KMS-11 (cell line): ENCODE measurements at regions not wholly inside any gene's neighbourhood (a gene's known extent, or its start where the extent isn't known, plus 50 kb on each side); places are given as distances from the start of the nearest gene placed in this dataset.

Source experiments
- H2AFZ ChIP-seq: fragments of 200-600 bp; sonication (generic); 2 replicates; pipeline ENCODE4 v1.6.1; 2016; ENCODE audit warnings: antibody characterized with exemption, mixed run types, low read depth
- H3K27ac ChIP-seq: fragments of 200-600 bp; sonication (generic); 2 replicates; pipeline ENCODE4 v1.6.1; 2016; ENCODE audit warnings: mild to moderate bottlenecking, mixed run types
- H3K27me3 ChIP-seq: fragments of 200-600 bp; sonication (generic); 2 replicates; pipeline ENCODE4 v1.6.1; 2017; ENCODE audit warnings: mild to moderate bottlenecking, low read depth, mixed run types, moderate library complexity; ENCODE audit not compliant: insufficient read depth
- H3K36me3 ChIP-seq: fragments of 200-600 bp; sonication (generic); 2 replicates; pipeline ENCODE4 v1.6.1; 2017; ENCODE audit warnings: mild to moderate bottlenecking, mixed run types; ENCODE audit not compliant: insufficient read depth
- H3K4me1 ChIP-seq: fragments of 200-600 bp; sonication (generic); 2 replicates; pipeline ENCODE4 v1.6.1; 2016; ENCODE audit warnings: mild to moderate bottlenecking, low read depth, mixed run types; ENCODE audit not compliant: poor library complexity, severe bottlenecking
- H3K4me2 ChIP-seq: fragments of 200-600 bp; sonication (generic); 2 replicates; pipeline ENCODE4 v1.7.0; 2016; ENCODE audit warnings: mild to moderate bottlenecking, mixed run types
- H3K4me3 ChIP-seq: fragments of 200-600 bp; sonication (generic); IDR thresholded peaks from 2 replicates; pipeline ENCODE4 v1.6.1; 2017; ENCODE audit warnings: low read depth, low read length, mixed read lengths; ENCODE audit not compliant: insufficient read depth
- H3K79me2 ChIP-seq: fragments of 200-600 bp; sonication (generic); 2 replicates; pipeline ENCODE4 v1.6.1; 2016; ENCODE audit warnings: low read depth, mixed run types; ENCODE audit not compliant: insufficient read depth
- H3K9ac ChIP-seq: fragments of 200-600 bp; sonication (generic); 2 replicates; pipeline ENCODE4 v1.6.1; 2016; ENCODE audit warnings: mild to moderate bottlenecking, mixed run types
- H4K20me1 ChIP-seq: fragments of 200-600 bp; sonication (generic); 2 replicates; pipeline ENCODE4 v1.6.1; 2016; ENCODE audit warnings: mild to moderate bottlenecking, mixed run types; ENCODE audit not compliant: insufficient read depth
- TF ChIP-seq, protein P1 (sequence below): fragments of 200-600 bp; sonication (generic); conservative IDR thresholded peaks from 2 replicates; pipeline ENCODE4 v1.6.1; 2017; ENCODE audit warnings: low read depth, mild to moderate bottlenecking, antibody characterized with exemption, low read length, moderate library complexity, mixed read lengths

DNA sequence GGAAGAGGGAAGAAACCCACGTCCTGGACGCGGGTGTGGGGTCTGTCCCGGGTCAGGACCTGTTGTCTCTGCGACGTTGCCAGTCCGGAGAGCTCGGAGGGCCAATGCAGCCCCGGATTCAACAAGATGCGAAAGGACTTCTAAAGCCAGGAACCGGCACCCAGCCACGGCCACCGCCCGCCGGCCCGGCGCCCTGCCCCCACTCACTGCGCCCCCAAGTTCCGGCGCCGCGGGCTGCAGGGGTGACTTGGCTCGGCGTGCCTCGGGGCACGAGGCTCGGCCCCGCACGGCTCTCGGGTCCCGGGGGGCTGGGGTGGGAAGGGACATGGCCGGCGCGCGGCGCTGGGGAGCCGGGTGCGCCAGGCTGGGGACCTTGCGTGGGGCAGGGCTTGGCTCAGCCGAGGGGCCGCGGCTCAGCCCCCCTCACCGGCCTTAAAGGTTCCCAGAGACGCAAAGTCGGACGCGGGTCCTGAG, 51.8 kb upstream of the H6PD start:
- no peaks in the 10 kb centered on the region for H3K79me2 ChIP-seq
- no peak overlapping the region for H2AFZ ChIP-seq
- TF ChIP-seq, protein P1, sequence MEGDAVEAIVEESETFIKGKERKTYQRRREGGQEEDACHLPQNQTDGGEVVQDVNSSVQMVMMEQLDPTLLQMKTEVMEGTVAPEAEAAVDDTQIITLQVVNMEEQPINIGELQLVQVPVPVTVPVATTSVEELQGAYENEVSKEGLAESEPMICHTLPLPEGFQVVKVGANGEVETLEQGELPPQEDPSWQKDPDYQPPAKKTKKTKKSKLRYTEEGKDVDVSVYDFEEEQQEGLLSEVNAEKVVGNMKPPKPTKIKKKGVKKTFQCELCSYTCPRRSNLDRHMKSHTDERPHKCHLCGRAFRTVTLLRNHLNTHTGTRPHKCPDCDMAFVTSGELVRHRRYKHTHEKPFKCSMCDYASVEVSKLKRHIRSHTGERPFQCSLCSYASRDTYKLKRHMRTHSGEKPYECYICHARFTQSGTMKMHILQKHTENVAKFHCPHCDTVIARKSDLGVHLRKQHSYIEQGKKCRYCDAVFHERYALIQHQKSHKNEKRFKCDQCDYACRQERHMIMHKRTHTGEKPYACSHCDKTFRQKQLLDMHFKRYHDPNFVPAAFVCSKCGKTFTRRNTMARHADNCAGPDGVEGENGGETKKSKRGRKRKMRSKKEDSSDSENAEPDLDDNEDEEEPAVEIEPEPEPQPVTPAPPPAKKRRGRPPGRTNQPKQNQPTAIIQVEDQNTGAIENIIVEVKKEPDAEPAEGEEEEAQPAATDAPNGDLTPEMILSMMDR = no peak
- H3K27me3 ChIP-seq = peaks cover 4% of the 10 kb centered on the region; the same call in 1 of the 2 replicates
- H3K27ac ChIP-seq = no peak overlapping the region
- peaks cover 15% of the 10 kb centered on the region for H3K4me1 ChIP-seq
- no peak overlapping the region for H3K4me3 ChIP-seq
- no peak overlapping the region for H3K9ac ChIP-seq
- H3K4me2 ChIP-seq = no peak overlapping the region
- H3K36me3 ChIP-seq = no peaks in the 10 kb centered on the region
- no peaks in the 10 kb centered on the region for H4K20me1 ChIP-seq

- no peaks in the 10 kb centered on the region for H3K79me2 ChIP-seq
- no peaks in the 10 kb centered on the region for H4K20me1 ChIP-seq
- no peak overlapping the region for H2AFZ ChIP-seq
- TF ChIP-seq, protein P1 = no peak
- H3K9ac ChIP-seq = no peak overlapping the region
- no peak overlapping the region for H3K4me3 ChIP-seq
- no peak overlapping the region for H3K4me2 ChIP-seq
- H3K27me3 ChIP-seq = peaks cover 4% of the 10 kb centered on the region; the same call in 1 of the 2 replicates
- no peaks in the 10 kb centered on the region for H3K36me3 ChIP-seq
- H3K27ac ChIP-seq = no peak overlapping the region
- peaks cover 16% of the 10 kb centered on the region for H3K4me1 ChIP-seq
These were observed 51.1 kb upstream of the H6PD start for GRCh38 chr1:9183441-9183840.

DNA sequence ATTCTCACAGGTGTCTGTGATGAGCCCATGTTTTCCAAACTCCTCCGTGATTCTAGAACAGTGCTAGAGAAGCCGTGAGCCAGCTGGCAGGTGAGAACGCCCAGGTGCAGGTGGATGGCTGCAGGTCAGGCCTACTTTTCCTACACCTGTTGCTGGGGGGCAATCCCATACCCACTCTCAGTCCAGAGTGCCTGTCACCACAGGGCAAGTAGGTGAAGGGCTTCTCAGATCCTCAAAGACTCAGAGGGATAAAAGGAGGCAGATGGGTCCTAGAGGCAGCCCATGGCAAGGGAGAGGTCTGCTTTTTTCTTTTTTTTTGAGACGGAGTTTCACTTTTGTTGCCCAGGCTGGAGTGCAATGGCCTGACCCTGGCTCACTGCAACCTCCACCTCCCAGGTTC, 50.7 kb upstream of the H6PD start:
- Histone ChIP-seq H4K20me1 (no peaks in the 10 kb centered on the region), H2AFZ (no peak overlapping the region), H3K9ac (no peak overlapping the region), H3K4me3 (no peak overlapping the region), H3K4me2 (no peak overlapping the region), H3K36me3 (no peaks in the 10 kb centered on the region), H3K4me1 (peaks cover 16% of the 10 kb centered on the region), H3K27ac (no peak overlapping the region), H3K79me2 (no peaks in the 10 kb centered on the region), H3K27me3 (peaks cover 4% of the 10 kb centered on the region; the same call in 1 of the 2 replicates)
- TF ChIP-seq, protein P1 = no peak

GRCh38 chr1:9184749-9185148, 49.8 kb upstream of the H6PD start:
- H3K36me3 ChIP-seq = no peaks in the 10 kb centered on the region
- H3K4me3 ChIP-seq = no peak overlapping the region
- TF ChIP-seq, protein P1 = no peak
- no peak overlapping the region for H3K4me2 ChIP-seq
- no peaks in the 10 kb centered on the region for H3K79me2 ChIP-seq
- H2AFZ ChIP-seq = no peak overlapping the region
- no peak overlapping the region for H3K9ac ChIP-seq
- peaks cover 16% of the 10 kb centered on the region for H3K4me1 ChIP-seq
- peaks cover 4% of the 10 kb centered on the region; the same call in 1 of the 2 replicates for H3K27me3 ChIP-seq
- H3K27ac ChIP-seq = no peak overlapping the region
- H4K20me1 ChIP-seq = no peaks in the 10 kb centered on the region
